Cardiac muscle cell (in vitro differentiated cells and primary cell): ENCODE measurements at regions not wholly inside any gene's neighbourhood (a gene's known extent, or its start where the extent isn't known, plus 50 kb on each side); places are given as distances from the start of the nearest gene placed in this dataset.

Source experiments
- DNase-seq, 2 donors: peaks; one replicate each; pipeline versions ENCODE4 v3.0.0 to v3.0.0-alpha.2; 2010 to 2017; ENCODE audit warnings: low read depth in 1 of 2, low spot score in 1 of 2
- H3K27ac ChIP-seq: fragments of 200-600 bp; sonication (generic); 2 replicates; pipeline ENCODE4 v1.5.1; 2016
- H3K27me3 ChIP-seq: fragments of 200-600 bp; sonication (generic); 2 replicates; pipeline ENCODE4 v1.6.0; 2016; ENCODE audit warnings: control low read depth
- H3K36me3 ChIP-seq: fragments of 200-600 bp; sonication (generic); 2 replicates; pipeline ENCODE4 v1.5.1; 2016; ENCODE audit warnings: control low read depth
- H3K4me1 ChIP-seq: fragments of 200-600 bp; sonication (generic); 2 replicates; pipeline ENCODE4 v1.8.1; 2017; ENCODE audit warnings: low read depth, mild to moderate bottlenecking, mixed run types
- H3K4me3 ChIP-seq: fragments of 200-600 bp; sonication (generic); 2 replicates; pipeline ENCODE4 v1.5.1; 2016; ENCODE audit warnings: mild to moderate bottlenecking
- H3K9me3 ChIP-seq: fragments of 200-600 bp; sonication (generic); 2 replicates; pipeline ENCODE4 v1.5.1; 2017; ENCODE audit warnings: low read depth, mild to moderate bottlenecking, control low read depth
- TF ChIP-seq, protein P1 (sequence below): IDR thresholded peaks from 2 replicates; pipeline ENCODE4 v1.5.1; 2012; ENCODE audit warnings: low read depth, mild to moderate bottlenecking, low read length

DNA sequence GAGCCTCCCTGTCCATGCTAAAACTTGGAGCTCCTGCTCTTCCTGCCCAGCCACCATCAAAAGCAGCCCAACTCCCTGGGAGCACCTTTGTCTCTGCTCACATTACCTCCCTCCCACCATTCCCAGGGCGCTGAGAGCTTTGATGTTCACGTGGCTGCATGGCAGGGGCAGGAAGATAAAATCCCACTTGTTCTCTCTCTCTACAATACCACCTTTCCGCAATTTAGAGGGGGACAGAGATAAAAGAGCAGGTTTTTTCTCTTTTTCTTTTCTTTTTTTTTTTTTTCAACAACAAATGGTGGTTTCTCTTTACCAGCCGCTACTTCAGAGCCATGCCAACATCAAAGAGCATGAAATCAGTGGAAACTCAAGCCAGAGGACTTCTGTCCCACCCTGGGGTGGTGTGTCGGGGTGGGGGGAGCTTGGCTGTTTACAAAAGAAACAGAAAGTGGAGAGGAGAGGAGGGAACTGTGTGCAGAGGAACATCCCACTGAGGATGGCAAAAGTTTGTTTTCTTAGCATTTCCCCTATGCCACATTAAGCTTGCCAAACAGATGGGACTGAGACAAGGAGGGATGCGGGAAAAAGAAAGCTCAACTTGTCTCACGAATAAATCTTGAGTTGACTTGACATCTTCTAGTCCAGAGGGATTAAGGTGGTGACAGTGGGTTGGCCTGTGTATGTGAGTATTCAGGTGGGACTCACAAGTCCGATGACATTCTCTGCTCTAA, 103.7 kb upstream of the NUDT4 start:
- H3K4me3 ChIP-seq: no peak overlapping the region
- TF ChIP-seq, protein P1, sequence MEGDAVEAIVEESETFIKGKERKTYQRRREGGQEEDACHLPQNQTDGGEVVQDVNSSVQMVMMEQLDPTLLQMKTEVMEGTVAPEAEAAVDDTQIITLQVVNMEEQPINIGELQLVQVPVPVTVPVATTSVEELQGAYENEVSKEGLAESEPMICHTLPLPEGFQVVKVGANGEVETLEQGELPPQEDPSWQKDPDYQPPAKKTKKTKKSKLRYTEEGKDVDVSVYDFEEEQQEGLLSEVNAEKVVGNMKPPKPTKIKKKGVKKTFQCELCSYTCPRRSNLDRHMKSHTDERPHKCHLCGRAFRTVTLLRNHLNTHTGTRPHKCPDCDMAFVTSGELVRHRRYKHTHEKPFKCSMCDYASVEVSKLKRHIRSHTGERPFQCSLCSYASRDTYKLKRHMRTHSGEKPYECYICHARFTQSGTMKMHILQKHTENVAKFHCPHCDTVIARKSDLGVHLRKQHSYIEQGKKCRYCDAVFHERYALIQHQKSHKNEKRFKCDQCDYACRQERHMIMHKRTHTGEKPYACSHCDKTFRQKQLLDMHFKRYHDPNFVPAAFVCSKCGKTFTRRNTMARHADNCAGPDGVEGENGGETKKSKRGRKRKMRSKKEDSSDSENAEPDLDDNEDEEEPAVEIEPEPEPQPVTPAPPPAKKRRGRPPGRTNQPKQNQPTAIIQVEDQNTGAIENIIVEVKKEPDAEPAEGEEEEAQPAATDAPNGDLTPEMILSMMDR: no peak
- no peaks in the 10 kb centered on the region for H3K27me3 ChIP-seq
- peaks cover 6% of the 10 kb centered on the region for H3K4me1 ChIP-seq
- DNase-seq: no peak
- H3K27ac ChIP-seq: no peak overlapping the region
- H3K36me3 ChIP-seq: no peaks in the 10 kb centered on the region
- H3K9me3 ChIP-seq: no peaks in the 10 kb centered on the region

DNA sequence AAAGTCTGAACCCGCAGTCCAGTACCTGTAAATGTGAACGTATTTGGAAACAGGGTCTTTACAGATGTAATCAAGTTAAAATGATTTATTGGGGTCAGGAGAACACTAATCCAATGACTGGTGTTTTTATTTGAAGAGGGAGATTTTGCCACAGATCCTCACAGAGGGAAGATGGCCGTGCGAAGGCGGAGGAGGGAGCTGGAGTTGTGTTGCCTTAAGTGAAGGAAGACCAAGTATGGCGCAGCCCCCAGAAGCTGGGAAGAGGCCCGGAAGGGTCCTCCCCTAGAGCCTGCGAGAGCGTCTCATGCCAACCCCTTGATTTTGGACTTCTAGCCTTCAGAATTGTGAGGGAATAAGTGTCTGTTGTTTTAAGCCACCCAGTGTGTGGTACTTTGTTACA, 102.8 kb upstream of the NUDT4 start:
- peaks cover 9% of the 10 kb centered on the region for H3K4me1 ChIP-seq
- no peaks in the 10 kb centered on the region for H3K27me3 ChIP-seq
- no peaks in the 10 kb centered on the region for H3K9me3 ChIP-seq
- H3K36me3 ChIP-seq: no peaks in the 10 kb centered on the region
- DNase-seq: no peak
- no peak overlapping the region for H3K27ac ChIP-seq
- H3K4me3 ChIP-seq: no peak overlapping the region
- TF ChIP-seq, protein P1: no peak

DNA sequence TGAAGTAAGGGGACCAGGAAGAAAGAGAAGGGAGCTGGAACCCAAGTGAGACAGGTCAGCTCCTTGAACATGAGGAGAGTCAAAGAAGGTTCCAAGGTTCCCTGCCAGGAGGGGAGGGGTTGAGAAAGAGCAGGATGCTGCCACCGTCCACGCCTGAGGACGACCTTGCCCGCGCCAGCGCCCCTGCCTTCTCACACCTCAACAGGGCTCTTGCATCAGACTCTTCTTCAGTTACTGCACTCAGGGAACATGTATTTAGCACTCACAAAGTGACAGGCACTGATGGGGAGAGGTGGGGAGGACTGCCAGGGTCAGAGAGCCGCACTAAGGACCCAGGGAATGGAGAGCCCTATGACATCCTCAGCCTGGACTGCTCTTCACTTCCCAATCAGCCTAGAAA, 102.1 kb upstream of the NUDT4 start:
- H3K4me1 ChIP-seq: peaks cover 16% of the 10 kb centered on the region
- H3K36me3 ChIP-seq: no peaks in the 10 kb centered on the region
- DNase-seq: no peak
- TF ChIP-seq, protein P1: no peak
- H3K27me3 ChIP-seq: no peaks in the 10 kb centered on the region
- H3K9me3 ChIP-seq: no peaks in the 10 kb centered on the region
- no peak overlapping the region for H3K4me3 ChIP-seq
- no peak overlapping the region for H3K27ac ChIP-seq

DNA sequence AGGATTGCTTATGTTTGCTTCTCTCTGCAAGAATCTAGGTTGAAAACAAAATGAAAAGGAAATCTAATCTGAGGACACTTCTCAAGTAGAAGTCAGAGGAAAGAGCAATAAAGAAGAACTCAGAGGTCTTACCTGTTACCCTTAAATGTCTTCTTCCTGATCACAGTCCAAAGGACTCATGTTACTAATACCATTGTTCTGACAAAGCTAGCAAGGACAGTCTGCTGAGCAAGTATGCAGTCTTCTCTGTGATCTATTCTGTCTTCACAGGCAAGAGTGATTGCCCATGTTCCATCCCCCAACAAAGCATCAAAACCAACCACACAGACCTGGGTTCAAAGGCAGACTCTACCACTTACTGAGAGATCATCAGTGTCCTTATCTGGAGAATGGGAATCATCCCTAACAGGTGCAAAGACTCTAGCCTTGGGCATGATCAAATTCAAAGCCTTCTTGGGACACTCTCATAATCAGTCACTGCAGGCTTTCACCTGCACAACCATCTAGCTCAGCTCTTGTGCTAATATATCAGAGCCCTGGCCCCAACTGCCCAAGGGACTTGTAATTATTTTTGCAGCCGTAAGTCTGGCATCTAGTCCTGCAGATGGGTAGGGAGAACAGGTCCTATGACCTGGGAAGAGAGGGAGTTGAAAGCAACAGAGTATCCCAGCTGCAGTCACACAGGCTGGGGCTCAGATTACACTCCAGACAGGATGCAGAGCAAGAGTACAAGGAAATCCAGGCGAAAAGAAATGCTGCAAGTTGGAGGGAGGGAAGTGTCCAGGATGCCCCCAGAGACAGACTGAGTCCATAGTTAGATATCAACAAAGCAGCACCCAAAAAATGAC, 97.9 kb upstream of the NUDT4 start:
- DNase-seq: peak in 1 of 2 donors; percentile 59
- TF ChIP-seq, protein P1: no peak

DNA sequence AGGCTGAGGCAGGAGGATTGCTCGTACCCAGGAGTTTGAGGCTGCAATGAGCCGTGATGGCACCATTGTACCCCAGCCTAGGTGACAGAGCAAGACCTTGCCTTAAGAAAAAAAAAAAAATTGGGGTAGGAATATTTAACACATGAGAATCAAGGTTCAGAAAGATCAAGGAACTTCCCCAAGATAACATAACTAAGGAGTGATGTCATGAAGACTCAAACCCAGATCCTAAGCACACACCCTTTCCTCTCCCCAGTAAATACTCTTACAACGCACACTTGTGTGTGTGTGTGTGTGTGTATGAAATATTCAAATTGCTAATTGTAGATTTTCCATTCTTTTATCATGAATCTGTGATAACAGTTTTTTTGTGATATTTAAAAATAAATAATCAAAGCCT, 90.6 kb upstream of the NUDT4 start:
- no peak overlapping the region for H3K4me3 ChIP-seq
- no peaks in the 10 kb centered on the region for H3K9me3 ChIP-seq
- H3K27me3 ChIP-seq: no peaks in the 10 kb centered on the region
- TF ChIP-seq, protein P1: no peak
- no peak overlapping the region for H3K27ac ChIP-seq
- peaks cover 4% of the 10 kb centered on the region for H3K4me1 ChIP-seq
- DNase-seq: no peak
- H3K36me3 ChIP-seq: no peaks in the 10 kb centered on the region

More for the DNA sequence above, 97.9 kb upstream of the NUDT4 start:
- peak overlapping the region; percentile 70 for H3K27ac ChIP-seq
- H3K36me3 ChIP-seq: no peaks in the 10 kb centered on the region
- H3K4me1 ChIP-seq: peaks cover 13% of the 10 kb centered on the region
- H3K4me3 ChIP-seq: no peak overlapping the region
- H3K9me3 ChIP-seq: no peaks in the 10 kb centered on the region
- H3K27me3 ChIP-seq: no peaks in the 10 kb centered on the region
